DND-41 (cell line): ENCODE measurements at regions not wholly inside any gene's neighbourhood (a gene's known extent, or its start where the extent isn't known, plus 50 kb on each side); places are given as distances from the start of the nearest gene placed in this dataset.
"Not testable (repeated sequence)": the region's sequence is repeated elsewhere in the genome, so short reads cannot be mapped to it uniquely, and the experiment has no call there.

Experiments used
- CTCF ChIP-seq: IDR thresholded peaks from 2 replicates; pipeline ENCODE4 v1.5.1; 2012; ENCODE audit warnings: borderline replicate concordance, low read length, moderate library complexity, mild to moderate bottlenecking; ENCODE audit not compliant: poor library complexity, severe bottlenecking; ENCODE audit errors: extremely low read depth
- EZH2 ChIP-seq: IDR thresholded peaks from 3 replicates; pipeline ENCODE4 v1.6.1; 2012; ENCODE audit warnings: borderline replicate concordance, low read depth, mild to moderate bottlenecking, moderate library complexity, low read length, inconsistent platforms; ENCODE audit not compliant: severe bottlenecking

GRCh38 chr3:75433295-75433694 is 230.8 kb upstream of the FRG2C start:
- not testable (repeated sequence) for TF ChIP-seq CTCF, EZH2
